ENCODE measurements at regions not wholly inside any gene's neighbourhood (a gene's known extent, or its start where the extent isn't known, plus 50 kb on each side); places are given as distances from the start of the nearest gene placed in this dataset.

DNA sequence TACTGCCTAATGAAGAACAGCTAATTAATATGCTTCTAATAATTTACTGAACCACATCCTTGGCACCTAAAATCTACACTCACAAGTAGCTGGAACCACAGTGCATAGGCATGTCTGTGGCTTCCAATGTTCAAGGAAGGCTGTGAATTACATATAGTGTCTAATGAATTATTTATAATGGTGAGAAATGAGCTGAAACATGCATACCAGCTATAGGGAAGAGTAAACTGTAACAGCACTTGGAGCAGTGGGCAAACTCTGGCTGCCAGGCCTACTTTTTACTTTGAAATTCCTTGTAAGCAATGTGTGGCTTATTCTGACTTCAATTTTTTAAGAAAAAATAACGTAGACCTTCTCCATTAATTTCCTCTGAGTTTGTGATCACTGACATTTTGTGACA is 953.2 kb upstream of the CDH8 start:
- DNase-seq = no peak

- DNase-seq = no peak
These were observed 949.5 kb upstream of the CDH8 start for GRCh38 chr16:62985722-62986121.

DNA sequence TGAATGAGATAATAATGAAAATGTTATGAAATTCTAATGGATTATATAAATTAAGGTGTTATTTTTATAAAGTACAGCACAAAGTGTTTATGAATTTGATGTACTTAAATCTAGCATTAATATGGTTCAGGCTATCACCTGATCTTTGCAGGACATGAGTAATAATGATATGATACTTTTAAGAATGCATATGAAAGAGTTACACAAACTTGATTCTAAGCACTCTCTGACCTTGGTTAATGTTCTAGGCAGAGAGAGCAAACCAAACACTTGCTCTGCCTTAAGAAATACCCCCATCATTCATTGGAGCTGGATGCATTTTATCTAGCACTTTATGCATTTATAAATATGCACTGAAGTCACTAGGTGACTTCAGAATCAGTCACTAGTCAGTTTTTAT is 942.2 kb upstream of the CDH8 start:
- DNase-seq = no peak

- DNase-seq = no peak
These were observed 941.6 kb upstream of the CDH8 start for GRCh38 chr16:62977876-62978275.

DNA sequence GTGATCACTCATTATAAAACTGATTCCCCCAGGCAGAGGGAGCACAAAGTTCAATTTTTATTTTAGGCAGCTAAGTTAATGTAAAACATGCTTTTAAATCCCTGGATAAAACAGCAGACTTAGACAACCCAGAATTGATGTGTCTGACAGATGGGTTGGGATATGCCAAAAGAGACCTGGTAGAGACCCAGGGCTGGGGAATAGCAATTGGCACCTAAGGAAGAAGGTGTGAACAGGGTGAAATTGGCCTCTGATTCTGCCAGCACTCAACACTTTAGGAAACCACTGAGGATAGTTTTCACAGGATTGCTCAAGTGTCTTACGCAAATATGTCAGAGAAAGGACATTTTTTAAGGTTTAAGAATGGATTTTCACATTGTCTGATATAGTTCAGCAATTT is 938.2 kb upstream of the CDH8 start:
- no peak for DNase-seq

- no peak for DNase-seq
These were observed 934.6 kb upstream of the CDH8 start for GRCh38 chr16:62970851-62971250.

DNA sequence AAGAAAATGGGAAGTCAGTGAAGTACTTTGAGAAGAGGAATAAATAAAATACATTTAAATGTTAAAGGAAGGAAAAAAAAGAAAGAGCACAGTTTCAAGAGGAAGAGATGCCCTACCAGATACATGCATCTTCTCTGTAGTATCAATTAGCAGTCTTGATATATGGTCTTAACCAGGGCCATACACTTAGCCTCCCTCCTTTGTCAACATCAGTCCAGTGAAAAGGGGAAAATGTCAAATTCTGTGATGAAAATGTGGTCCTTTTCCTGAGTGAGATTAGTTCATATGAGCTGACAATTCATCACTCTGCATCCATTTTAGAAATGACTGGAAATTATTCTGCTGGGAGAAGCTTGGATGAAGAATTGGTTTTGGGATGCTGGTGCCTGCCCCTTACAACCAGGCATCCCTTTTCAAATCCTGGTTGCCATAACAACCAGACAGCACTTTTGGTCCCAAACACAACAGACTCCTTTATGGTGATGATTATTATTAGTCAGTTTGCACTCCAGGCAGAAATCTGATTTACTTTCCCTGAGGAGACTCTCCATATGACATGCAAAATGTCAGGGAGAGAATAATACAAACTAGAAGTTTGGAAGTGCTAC is 933.6 kb upstream of the CDH8 start:
- DNase-seq = no peak

GRCh38 chr16:62967611-62968010 is 931.4 kb upstream of the CDH8 start:
- no peak for DNase-seq

- DNase-seq = no peak
These were observed 930.9 kb upstream of the CDH8 start for GRCh38 chr16:62967163-62967562.

DNA sequence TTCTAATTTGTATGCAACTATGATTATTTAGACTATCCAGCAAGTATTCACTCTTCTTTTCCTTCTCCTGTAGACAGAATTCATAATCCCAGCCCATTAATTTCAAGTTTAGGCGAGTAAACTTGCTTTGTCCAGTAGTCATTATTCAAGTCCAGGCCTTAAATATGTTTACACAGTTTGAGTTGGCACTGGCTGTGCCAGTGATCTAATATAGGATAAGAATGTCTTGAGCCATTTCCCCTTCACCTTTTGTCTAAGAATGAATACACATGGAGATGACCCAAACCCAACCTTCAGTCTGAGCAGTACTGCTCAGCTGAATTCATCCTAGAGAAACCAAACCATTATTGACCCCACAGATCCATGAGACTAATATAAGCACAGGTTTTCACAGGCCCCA is 930.4 kb upstream of the CDH8 start:
- no peak for DNase-seq

- no peak for DNase-seq
These were observed 929.6 kb upstream of the CDH8 start for GRCh38 chr16:62965831-62966230.

- no peak for DNase-seq
These were observed 927.6 kb upstream of the CDH8 start for GRCh38 chr16:62963846-62964245.

- DNase-seq = no peak
These were observed 918.8 kb upstream of the CDH8 start for GRCh38 chr16:62955033-62955349.

- DNase-seq = no peak
These were observed 918.1 kb upstream of the CDH8 start for GRCh38 chr16:62954144-62955032.

- DNase-seq = no peak
These were observed 914.1 kb upstream of the CDH8 start for GRCh38 chr16:62950351-62950750.

- DNase-seq = no peak
These were observed 904.3 kb upstream of the CDH8 start for GRCh38 chr16:62940569-62940968.

DNA sequence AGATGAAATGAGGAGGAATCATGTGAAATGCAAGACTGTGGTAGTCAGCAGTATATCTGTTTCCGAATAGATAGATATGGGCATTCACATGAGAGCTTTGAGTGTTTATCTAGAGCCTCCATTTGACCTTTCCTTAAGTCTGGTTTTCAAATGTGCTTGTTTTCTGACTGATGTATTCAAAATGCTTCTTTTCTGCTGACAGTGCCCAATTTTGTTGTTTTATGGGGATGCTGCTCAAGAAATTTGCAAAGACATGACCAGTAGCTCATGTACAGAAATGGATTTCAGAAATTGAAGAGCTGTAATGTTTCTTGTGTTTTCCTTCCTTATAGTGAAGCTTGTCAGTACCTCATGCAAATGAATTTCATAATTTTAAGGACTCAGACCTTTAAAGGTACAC is 903.4 kb upstream of the CDH8 start:
- DNase-seq = no peak

GRCh38 chr16:62933929-62934328 is 897.7 kb upstream of the CDH8 start:
- no peak for DNase-seq

- DNase-seq = no peak
These were observed 893.4 kb upstream of the CDH8 start for GRCh38 chr16:62929593-62929992.

DNA sequence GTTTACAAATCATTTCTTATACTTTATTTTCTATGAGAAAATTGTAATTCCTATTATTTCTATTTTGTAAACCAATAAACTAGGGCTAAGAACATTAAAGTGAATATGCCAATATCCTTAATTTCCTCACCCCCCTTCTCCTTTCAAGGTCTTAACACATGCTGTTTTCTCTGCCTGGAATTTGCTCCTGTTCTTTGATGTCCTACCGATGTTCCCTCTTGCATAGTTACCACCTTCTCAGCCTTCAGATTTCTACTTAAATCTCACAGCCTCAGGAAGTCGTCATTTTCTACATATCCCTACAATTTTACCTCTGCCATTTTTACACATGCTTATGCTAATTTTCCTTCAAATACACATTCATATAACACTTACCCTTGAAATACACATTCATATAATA is 890.9 kb upstream of the CDH8 start:
- DNase-seq = no peak

GRCh38 chr16:62926121-62926801 is 890.0 kb upstream of the CDH8 start:
- no peak for DNase-seq

DNA sequence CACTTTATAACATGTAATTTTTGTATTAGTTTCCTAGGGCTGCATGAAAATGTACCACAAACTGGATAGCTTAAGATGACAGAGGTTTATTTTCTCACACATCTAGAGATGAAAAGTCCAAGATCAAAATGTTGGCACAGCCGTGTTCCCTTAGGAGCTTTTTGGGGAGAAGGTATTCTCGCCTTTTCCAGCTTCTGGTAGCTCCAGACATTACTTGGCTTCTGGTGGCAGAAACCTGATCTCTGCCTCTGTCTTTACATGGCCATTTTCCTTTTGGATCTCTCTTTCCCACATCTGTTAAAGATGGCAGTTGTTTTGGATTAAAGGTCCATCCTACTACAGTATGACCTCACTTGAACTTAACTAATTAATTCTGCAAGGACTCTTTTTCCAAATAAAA is 885.7 kb upstream of the CDH8 start:
- no peak for DNase-seq

GRCh38 chr16:62913924-62914323 is 877.7 kb upstream of the CDH8 start:
- DNase-seq = no peak

DNA sequence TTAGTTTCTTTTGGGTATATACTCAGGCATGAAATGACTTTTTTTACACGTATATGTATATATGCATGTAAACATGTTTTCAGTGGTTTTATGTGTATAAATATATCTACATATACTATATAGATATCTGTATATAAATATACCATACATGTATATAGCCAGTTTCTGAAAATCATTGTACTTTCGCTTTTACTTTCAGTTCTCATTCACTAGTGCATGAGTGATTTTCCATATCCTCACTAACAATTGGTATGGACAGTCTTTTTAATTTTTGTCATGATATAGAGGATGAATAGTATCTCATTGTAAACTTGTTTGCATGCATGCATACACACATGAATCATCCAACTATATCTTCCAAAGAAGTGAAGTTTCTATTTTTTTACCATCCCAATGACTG is 877.1 kb upstream of the CDH8 start:
- DNase-seq = no peak

All from NCI-H2171 treated with DMSO at 0.1 percent for 48 hours (cell line).